Mesendoderm (in vitro differentiated cells): ENCODE measurements at regions not wholly inside any gene's neighbourhood (a gene's known extent, or its start where the extent isn't known, plus 50 kb on each side); places are given as distances from the start of the nearest gene placed in this dataset.

Experiments
- DNase-seq: peaks from one replicate; pipeline ENCODE4 v3.0.0; 2013
- H2AK5ac ChIP-seq: 2 replicates; pipeline ENCODE4 v1.6.1; 2013; ENCODE audit warnings: low read length, inconsistent platforms
- H2BK120ac ChIP-seq: 2 replicates; pipeline ENCODE4 v1.6.1; 2013; ENCODE audit warnings: low read depth, mild to moderate bottlenecking, low read length, moderate library complexity, mixed read lengths
- H2BK15ac ChIP-seq: replicated peaks from 2 replicates; pipeline ENCODE4 v1.6.1; 2013; ENCODE audit warnings: low read depth, mild to moderate bottlenecking, moderate library complexity
- H2BK5ac ChIP-seq: 2 replicates; pipeline ENCODE4 v1.6.1; 2013; ENCODE audit warnings: low read length, inconsistent platforms
- H3K18ac ChIP-seq: 2 replicates; pipeline ENCODE4 v1.6.1; 2013; ENCODE audit warnings: mild to moderate bottlenecking, low read length, mixed read lengths
- H3K23ac ChIP-seq: one replicate; pipeline ENCODE4 v1.6.1; 2013; ENCODE audit warnings: low read length
- H3K27ac ChIP-seq: 2 replicates; pipeline ENCODE4 v1.5.1; 2013; ENCODE audit warnings: low read depth, mild to moderate bottlenecking, inconsistent platforms, low read length, moderate library complexity
- H3K27me3 ChIP-seq: 2 replicates; pipeline ENCODE4 v1.6.1; 2013; ENCODE audit warnings: low read length, control low read depth, mild to moderate bottlenecking, inconsistent platforms; ENCODE audit not compliant: insufficient read depth, poor library complexity
- H3K36me3 ChIP-seq: 2 replicates; pipeline ENCODE4 v1.6.1; 2013; ENCODE audit warnings: low read length, inconsistent platforms; ENCODE audit not compliant: control insufficient read depth, insufficient read depth
- H3K4ac ChIP-seq: one replicate; pipeline ENCODE4 v1.6.1; 2013; ENCODE audit warnings: low read depth, mild to moderate bottlenecking, low read length, moderate library complexity
- H3K4me1 ChIP-seq: 2 replicates; pipeline ENCODE4 v1.6.1; 2013; ENCODE audit warnings: low read depth, low read length, inconsistent platforms; ENCODE audit not compliant: control insufficient read depth
- H3K4me2 ChIP-seq: 2 replicates; pipeline ENCODE4 v1.6.1; 2013; ENCODE audit warnings: low read length
- H3K4me3 ChIP-seq: 2 replicates; pipeline ENCODE4 v1.5.1; 2013; ENCODE audit warnings: mild to moderate bottlenecking, low read length
- H3K56ac ChIP-seq: one replicate; pipeline ENCODE4 v1.6.1; 2013; ENCODE audit warnings: low read length
- H3K79me1 ChIP-seq: 2 replicates; pipeline ENCODE4 v1.6.1; 2013; ENCODE audit warnings: low read length, inconsistent platforms
- H3K79me2 ChIP-seq: 2 replicates; pipeline ENCODE4 v1.6.1; 2013; ENCODE audit warnings: mild to moderate bottlenecking, low read length; ENCODE audit not compliant: control insufficient read depth, insufficient read depth
- H3K9ac ChIP-seq: 2 replicates; pipeline ENCODE4 v1.6.1; 2013; ENCODE audit warnings: low read length, inconsistent platforms
- H4K5ac ChIP-seq: one replicate; pipeline ENCODE4 v1.6.1; 2013; ENCODE audit warnings: low read length
- H4K8ac ChIP-seq: one replicate; pipeline ENCODE4 v1.6.1; 2013; ENCODE audit warnings: low read depth, mild to moderate bottlenecking, control low read depth, low read length, moderate library complexity
- WGBS: extraction: QIAGEN DNeasy Blood & Tissue Kit; methylation state at CpG from one replicate; pipeline ENCODE4 v1.1.7; 2013; ENCODE audit warnings: low lambda C conversion rate, missing lambda C conversion rate; ENCODE audit not compliant: insufficient coverage; ENCODE audit errors: extremely low coverage; 5-methylcytosine and 5-hydroxymethylcytosine counted together

GRCh38 chr5:2001300-2001699, 118.6 kb upstream of the IRX4 start:
- no peak overlapping the region for H3K4me2 ChIP-seq
- no peak overlapping the region for H3K23ac ChIP-seq
- no CpG with 5 or more reads among the region's 12 CpGs for whole genome bisulfite sequencing
- no peaks in the 10 kb centered on the region for H3K36me3 ChIP-seq
- no peak overlapping the region for H3K9ac ChIP-seq
- no peak overlapping the region for H3K4me3 ChIP-seq
- H3K18ac ChIP-seq, result no peak overlapping the region
- no peak overlapping the region for H4K8ac ChIP-seq
- H3K56ac ChIP-seq, result no peak overlapping the region
- H3K79me2 ChIP-seq, result no peaks in the 10 kb centered on the region
- no peak overlapping the region for H2AK5ac ChIP-seq
- no peak overlapping the region for H2BK15ac ChIP-seq
- no peak overlapping the region for H3K4ac ChIP-seq
- no peaks in the 10 kb centered on the region for H3K4me1 ChIP-seq
- H2BK5ac ChIP-seq, result no peak overlapping the region
- H3K27ac ChIP-seq, result no peak overlapping the region
- no peak for DNase-seq
- no peak overlapping the region for H2BK120ac ChIP-seq
- H3K27me3 ChIP-seq, result no peaks in the 10 kb centered on the region
- H4K5ac ChIP-seq, result no peak overlapping the region
- H3K79me1 ChIP-seq, result no peaks in the 10 kb centered on the region

- Histone ChIP-seq H3K79me2 (no peaks in the 10 kb centered on the region), H3K27me3 (no peaks in the 10 kb centered on the region), H4K8ac (no peak overlapping the region), H3K27ac (no peak overlapping the region), H3K18ac (no peak overlapping the region), H3K4ac (no peak overlapping the region), H3K36me3 (no peaks in the 10 kb centered on the region), H2BK120ac (no peak overlapping the region), H3K4me1 (no peaks in the 10 kb centered on the region), H3K23ac (no peak overlapping the region), H4K5ac (no peak overlapping the region), H3K79me1 (no peaks in the 10 kb centered on the region), H2BK5ac (no peak overlapping the region), H2AK5ac (no peak overlapping the region), H2BK15ac (no peak overlapping the region), H3K4me3 (no peak overlapping the region), H3K4me2 (no peak overlapping the region), H3K9ac (no peak overlapping the region), H3K56ac (no peak overlapping the region)
- no CpG with 5 or more reads among the region's 12 CpGs for WGBS
- no peak for DNase-seq
Measured at GRCh38 chr5:2000591-2000990, 117.9 kb upstream of the IRX4 start.

GRCh38 chr5:1999794-2000193, 117.1 kb upstream of the IRX4 start:
- DNase-seq, result no peak
- Histone ChIP-seq H3K4ac (no peak overlapping the region), H3K23ac (no peak overlapping the region), H3K56ac (no peak overlapping the region), H3K27me3 (no peaks in the 10 kb centered on the region), H3K18ac (no peak overlapping the region), H3K4me2 (no peak overlapping the region), H3K79me1 (no peaks in the 10 kb centered on the region), H3K27ac (no peak overlapping the region), H3K79me2 (no peaks in the 10 kb centered on the region), H2BK120ac (no peak overlapping the region), H3K4me1 (no peaks in the 10 kb centered on the region), H3K36me3 (no peaks in the 10 kb centered on the region), H2BK15ac (no peak overlapping the region), H2BK5ac (no peak overlapping the region), H4K8ac (no peak overlapping the region), H2AK5ac (no peak overlapping the region), H3K9ac (no peak overlapping the region), H3K4me3 (no peak overlapping the region), H4K5ac (no peak overlapping the region)
- WGBS, result no CpG with 5 or more reads among the region's 6 CpGs

GRCh38 chr5:1998716-1999317, 116.1 kb upstream of the IRX4 start:
- no peak for DNase-seq
- WGBS, result no CpG with 5 or more reads among the region's 4 CpGs

GRCh38 chr5:1998348-1998669, 115.6 kb upstream of the IRX4 start:
- no peak overlapping the region for H3K18ac ChIP-seq
- no peak overlapping the region for H3K56ac ChIP-seq
- H2AK5ac ChIP-seq, result no peak overlapping the region
- no peaks in the 10 kb centered on the region for H3K4me1 ChIP-seq
- H4K5ac ChIP-seq, result no peak overlapping the region
- no peak overlapping the region for H3K4ac ChIP-seq
- WGBS, result no CpG with 5 or more reads among the region's 1 CpG
- no peak overlapping the region for H2BK15ac ChIP-seq
- no peaks in the 10 kb centered on the region for H3K79me2 ChIP-seq
- H3K79me1 ChIP-seq, result no peaks in the 10 kb centered on the region
- no peaks in the 10 kb centered on the region for H3K27me3 ChIP-seq
- no peaks in the 10 kb centered on the region for H3K36me3 ChIP-seq
- no peak overlapping the region for H3K23ac ChIP-seq
- H3K4me2 ChIP-seq, result no peak overlapping the region
- no peak overlapping the region for H3K9ac ChIP-seq
- no peak overlapping the region for H2BK120ac ChIP-seq
- H4K8ac ChIP-seq, result no peak overlapping the region
- no peak overlapping the region for H2BK5ac ChIP-seq
- H3K4me3 ChIP-seq, result no peak overlapping the region
- no peak for DNase-seq
- H3K27ac ChIP-seq, result no peak overlapping the region

More at GRCh38 chr5:1998716-1999317, 116.1 kb upstream of the IRX4 start:
- no peak overlapping the region for H3K23ac ChIP-seq
- H3K79me1 ChIP-seq, result no peaks in the 10 kb centered on the region
- no peak overlapping the region for H2BK5ac ChIP-seq
- H3K4me2 ChIP-seq, result no peak overlapping the region
- H4K5ac ChIP-seq, result no peak overlapping the region
- no peak overlapping the region for H3K4me3 ChIP-seq
- no peaks in the 10 kb centered on the region for H3K36me3 ChIP-seq
- H2BK120ac ChIP-seq, result no peak overlapping the region
- H3K56ac ChIP-seq, result no peak overlapping the region
- no peak overlapping the region for H3K4ac ChIP-seq
- H2BK15ac ChIP-seq, result no peak overlapping the region
- no peak overlapping the region for H3K27ac ChIP-seq
- no peaks in the 10 kb centered on the region for H3K27me3 ChIP-seq
- H3K18ac ChIP-seq, result no peak overlapping the region
- no peak overlapping the region for H3K9ac ChIP-seq
- H3K4me1 ChIP-seq, result no peaks in the 10 kb centered on the region
- H4K8ac ChIP-seq, result no peak overlapping the region
- no peaks in the 10 kb centered on the region for H3K79me2 ChIP-seq
- H2AK5ac ChIP-seq, result no peak overlapping the region

GRCh38 chr5:1997640-1998347, 115.1 kb upstream of the IRX4 start:
- no peak overlapping the region for H2AK5ac ChIP-seq
- H4K8ac ChIP-seq, result no peak overlapping the region
- H4K5ac ChIP-seq, result no peak overlapping the region
- H3K56ac ChIP-seq, result no peak overlapping the region
- no peak overlapping the region for H2BK5ac ChIP-seq
- no peak overlapping the region for H2BK120ac ChIP-seq
- H3K27ac ChIP-seq, result no peak overlapping the region
- no peak overlapping the region for H3K4ac ChIP-seq
- H2BK15ac ChIP-seq, result no peak overlapping the region
- H3K4me2 ChIP-seq, result no peak overlapping the region
- WGBS, result no CpG with 5 or more reads among the region's 6 CpGs
- H3K27me3 ChIP-seq, result no peaks in the 10 kb centered on the region
- DNase-seq, result no peak
- H3K4me3 ChIP-seq, result no peak overlapping the region
- no peak overlapping the region for H3K18ac ChIP-seq
- no peak overlapping the region for H3K9ac ChIP-seq
- no peaks in the 10 kb centered on the region for H3K4me1 ChIP-seq
- no peaks in the 10 kb centered on the region for H3K79me2 ChIP-seq
- H3K23ac ChIP-seq, result no peak overlapping the region
- H3K36me3 ChIP-seq, result no peaks in the 10 kb centered on the region
- H3K79me1 ChIP-seq, result no peaks in the 10 kb centered on the region
